ELR (cell line): ENCODE measurements at regions not wholly inside any gene's neighbourhood (a gene's known extent, or its start where the extent isn't known, plus 50 kb on each side); places are given as distances from the start of the nearest gene placed in this dataset.

Experiments used
- DNase-seq: peaks from one replicate; pipeline ENCODE4 v3.0.0-alpha.2; 2015; ENCODE audit warnings: low read depth

GRCh38 chr12:58530742-58531062, 389.6 kb downstream of the LRIG3 start:
- peak; percentile 92 for DNase-seq

GRCh38 chr12:58532855-58533608, 387.3 kb downstream of the LRIG3 start:
- no peak for DNase-seq

GRCh38 chr12:58533652-58534051, 386.7 kb downstream of the LRIG3 start:
- DNase-seq: no peak

GRCh38 chr12:58537278-58537677, 383.0 kb downstream of the LRIG3 start:
- peak; percentile 85 for DNase-seq

- no peak for DNase-seq
Measured at GRCh38 chr12:58539295-58539694, 381.0 kb downstream of the LRIG3 start.

GRCh38 chr12:58540480-58541299, 379.6 kb downstream of the LRIG3 start:
- DNase-seq: peak; percentile 84

GRCh38 chr12:58541300-58541690, 379.0 kb downstream of the LRIG3 start:
- peak; percentile 41 for DNase-seq

GRCh38 chr12:58544281-58544680, 376.0 kb downstream of the LRIG3 start:
- DNase-seq: no peak

- no peak for DNase-seq
Measured at GRCh38 chr12:58547217-58547616, 373.1 kb downstream of the LRIG3 start.

- DNase-seq: no peak
Measured at GRCh38 chr12:58548801-58549200, 371.5 kb downstream of the LRIG3 start.

- no peak for DNase-seq
Measured at GRCh38 chr12:58554522-58555157, 365.7 kb downstream of the LRIG3 start.

- peak; percentile 74 for DNase-seq
Measured at GRCh38 chr12:58557171-58557570, 363.1 kb downstream of the LRIG3 start.

- DNase-seq: no peak
Measured at GRCh38 chr12:58557661-58558060, 362.6 kb downstream of the LRIG3 start.

- no peak for DNase-seq
Measured at GRCh38 chr12:58563621-58564020, 356.7 kb downstream of the LRIG3 start.

GRCh38 chr12:58564721-58565120, 355.6 kb downstream of the LRIG3 start:
- no peak for DNase-seq

GRCh38 chr12:58566599-58566998, 353.7 kb downstream of the LRIG3 start:
- peak; percentile 21 for DNase-seq

GRCh38 chr12:58567189-58567588, 353.1 kb downstream of the LRIG3 start:
- no peak for DNase-seq

GRCh38 chr12:58570411-58570810, 349.9 kb downstream of the LRIG3 start:
- DNase-seq: no peak

GRCh38 chr12:58575256-58575655, 345.0 kb downstream of the LRIG3 start:
- DNase-seq: peak; percentile 58

GRCh38 chr12:58576081-58576480, 344.2 kb downstream of the LRIG3 start:
- no peak for DNase-seq

- DNase-seq: no peak
Measured at GRCh38 chr12:58576916-58577315, 343.4 kb downstream of the LRIG3 start.

- DNase-seq: no peak
Measured at GRCh38 chr12:58580095-58580494, 340.2 kb downstream of the LRIG3 start.

GRCh38 chr12:58583529-58583928, 336.8 kb downstream of the LRIG3 start:
- DNase-seq: no peak
